ENCODE measurements at regions not wholly inside any gene's neighbourhood (a gene's known extent, or its start where the extent isn't known, plus 50 kb on each side); places are given as distances from the start of the nearest gene placed in this dataset.

DNA sequence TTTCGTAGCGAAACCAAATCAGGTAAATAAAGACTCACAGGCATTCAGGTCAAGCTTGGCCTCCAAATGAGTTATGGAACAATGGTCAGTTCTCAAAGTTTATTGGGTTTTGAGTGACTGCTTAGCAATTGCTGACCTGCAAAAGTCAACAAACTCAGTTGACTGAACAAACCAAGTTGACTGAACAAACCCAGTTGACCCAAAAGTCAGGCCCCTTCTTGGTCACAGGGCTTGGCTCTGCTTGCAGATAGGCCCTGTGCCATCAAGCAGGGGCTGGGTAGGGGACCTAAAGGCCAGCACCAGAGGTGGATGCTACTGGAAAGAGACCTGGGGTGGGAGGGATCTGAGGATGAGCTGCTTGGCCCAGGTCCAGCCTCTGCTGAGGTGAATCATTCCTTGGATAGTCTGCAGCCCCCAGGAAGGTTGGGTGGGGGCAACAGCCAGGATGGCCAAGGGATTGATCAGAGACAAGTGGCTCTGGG lies 64.6 kb downstream of the GADD45G start:
- H3K9me2 ChIP-seq (replicated peaks; ENCODE audit: insufficient read depth, low read length), result no peaks in the 10 kb centered on the region
- H3K9me3 ChIP-seq (ENCODE audit: insufficient read depth, low read length), result no peaks in the 10 kb centered on the region
- no peak overlapping the region for H3K9ac ChIP-seq (ENCODE audit: low read length)
- H3K27me3 ChIP-seq (ENCODE audit: low read length), result no peaks in the 10 kb centered on the region
- H3F3A ChIP-seq (ENCODE audit: insufficient read depth), result no peaks in the 10 kb centered on the region
- H3K27ac ChIP-seq (ENCODE audit: low read depth, low read length), result no peak overlapping the region
- H3K4me3 ChIP-seq (ENCODE audit: insufficient read depth, low read length, poor library complexity, severe bottlenecking), result no peak overlapping the region
- no peak overlapping the region for H2AFZ ChIP-seq (ENCODE audit: low read depth, low read length, severe bottlenecking)
- H3K79me2 ChIP-seq (ENCODE audit: insufficient read depth, low read length), result no peaks in the 10 kb centered on the region
- H4K20me1 ChIP-seq (ENCODE audit: low read depth, low read length), result no peaks in the 10 kb centered on the region
- no peak for TF ChIP-seq EZH2phosphoT487 (conservative IDR thresholded peaks at IDR 0.05; ENCODE audit: low read length)
- TF ChIP-seq, protein P1, sequence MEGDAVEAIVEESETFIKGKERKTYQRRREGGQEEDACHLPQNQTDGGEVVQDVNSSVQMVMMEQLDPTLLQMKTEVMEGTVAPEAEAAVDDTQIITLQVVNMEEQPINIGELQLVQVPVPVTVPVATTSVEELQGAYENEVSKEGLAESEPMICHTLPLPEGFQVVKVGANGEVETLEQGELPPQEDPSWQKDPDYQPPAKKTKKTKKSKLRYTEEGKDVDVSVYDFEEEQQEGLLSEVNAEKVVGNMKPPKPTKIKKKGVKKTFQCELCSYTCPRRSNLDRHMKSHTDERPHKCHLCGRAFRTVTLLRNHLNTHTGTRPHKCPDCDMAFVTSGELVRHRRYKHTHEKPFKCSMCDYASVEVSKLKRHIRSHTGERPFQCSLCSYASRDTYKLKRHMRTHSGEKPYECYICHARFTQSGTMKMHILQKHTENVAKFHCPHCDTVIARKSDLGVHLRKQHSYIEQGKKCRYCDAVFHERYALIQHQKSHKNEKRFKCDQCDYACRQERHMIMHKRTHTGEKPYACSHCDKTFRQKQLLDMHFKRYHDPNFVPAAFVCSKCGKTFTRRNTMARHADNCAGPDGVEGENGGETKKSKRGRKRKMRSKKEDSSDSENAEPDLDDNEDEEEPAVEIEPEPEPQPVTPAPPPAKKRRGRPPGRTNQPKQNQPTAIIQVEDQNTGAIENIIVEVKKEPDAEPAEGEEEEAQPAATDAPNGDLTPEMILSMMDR (IDR thresholded peaks at IDR 0.05; ENCODE audit: insufficient read depth, low read length, poor library complexity, severe bottlenecking), result no peak
- no peak overlapping the region for H3K4me2 ChIP-seq (ENCODE audit: low read depth, low read length, poor library complexity, severe bottlenecking)
- no peaks in the 10 kb centered on the region for H3K36me3 ChIP-seq (ENCODE audit: low read length)

DNA sequence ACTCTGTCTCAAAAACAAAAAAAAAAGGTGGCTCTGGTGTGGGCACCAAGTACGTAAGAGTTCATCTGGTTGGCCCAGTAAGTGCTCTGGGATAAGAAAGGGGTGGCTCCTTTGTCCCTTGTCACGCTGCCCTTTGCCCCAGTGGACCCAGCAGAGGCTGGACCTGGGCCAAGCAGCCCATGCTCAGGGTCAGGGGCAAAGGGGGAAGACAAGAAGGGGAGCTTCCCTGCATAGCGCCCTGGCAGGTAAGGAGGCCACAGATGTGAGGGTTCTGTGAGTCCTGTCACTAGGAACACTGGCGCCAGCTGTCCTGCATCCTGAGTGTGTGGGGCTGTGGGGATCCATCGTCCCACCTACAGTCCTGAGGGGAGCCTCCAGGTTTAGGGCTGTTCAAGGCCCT lies 65.3 kb downstream of the GADD45G start:
- TF ChIP-seq EZH2phosphoT487 (conservative IDR thresholded peaks at IDR 0.05; ENCODE audit: low read length), result no peak
- TF ChIP-seq, protein P1 (IDR thresholded peaks at IDR 0.05; ENCODE audit: insufficient read depth, low read length, poor library complexity, severe bottlenecking), result no peak
- Histone ChIP-seq H3K27ac (ENCODE audit: low read depth, low read length) (no peak overlapping the region), H4K20me1 (ENCODE audit: low read depth, low read length) (no peaks in the 10 kb centered on the region), H3K4me3 (ENCODE audit: insufficient read depth, low read length, poor library complexity, severe bottlenecking) (no peak overlapping the region), H3F3A (ENCODE audit: insufficient read depth) (no peaks in the 10 kb centered on the region), H3K9me3 (ENCODE audit: insufficient read depth, low read length) (no peaks in the 10 kb centered on the region), H3K79me2 (ENCODE audit: insufficient read depth, low read length) (no peaks in the 10 kb centered on the region), H3K4me2 (ENCODE audit: low read depth, low read length, poor library complexity, severe bottlenecking) (no peak overlapping the region), H3K9ac (ENCODE audit: low read length) (no peak overlapping the region), H2AFZ (ENCODE audit: low read depth, low read length, severe bottlenecking) (no peak overlapping the region), H3K36me3 (ENCODE audit: low read length) (no peaks in the 10 kb centered on the region), H3K9me2 (replicated peaks; ENCODE audit: insufficient read depth, low read length) (no peaks in the 10 kb centered on the region), H3K27me3 (ENCODE audit: low read length) (no peaks in the 10 kb centered on the region)

DNA sequence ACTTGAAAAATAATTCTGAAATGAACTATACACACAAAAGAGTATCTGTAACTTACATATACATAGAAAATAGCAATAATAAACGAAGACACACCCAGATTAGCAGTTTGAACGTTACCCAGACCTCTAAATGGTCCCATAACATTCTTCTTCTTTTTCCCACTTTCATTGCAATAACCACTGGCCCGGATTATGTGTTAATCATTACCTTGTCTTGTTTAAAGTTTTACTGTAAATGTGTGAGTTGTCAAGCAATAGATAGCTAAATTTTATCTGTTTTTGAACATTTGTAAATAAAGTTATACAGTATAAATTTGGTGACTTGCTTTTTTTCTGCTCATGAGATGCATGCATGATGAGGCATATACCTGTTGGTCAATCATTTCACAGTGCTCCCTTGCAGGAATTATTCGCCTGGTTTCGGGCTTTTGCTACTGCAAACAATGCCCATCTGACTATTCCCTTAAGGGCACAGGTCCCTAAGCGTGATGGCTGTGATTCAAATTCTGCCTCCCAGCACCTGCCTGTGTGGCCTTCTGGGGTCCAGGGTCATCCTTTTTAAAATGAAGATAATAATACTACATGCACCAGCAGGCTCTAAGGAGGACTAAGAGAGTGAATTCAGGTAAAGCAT lies 66.1 kb downstream of the GADD45G start:
- H3K27ac ChIP-seq (ENCODE audit: low read depth, low read length), result no peak overlapping the region
- H3K36me3 ChIP-seq (ENCODE audit: low read length), result no peaks in the 10 kb centered on the region
- no peaks in the 10 kb centered on the region for H3F3A ChIP-seq (ENCODE audit: insufficient read depth)
- no peak overlapping the region for H2AFZ ChIP-seq (ENCODE audit: low read depth, low read length, severe bottlenecking)
- H3K9ac ChIP-seq (ENCODE audit: low read length), result no peak overlapping the region
- no peaks in the 10 kb centered on the region for H3K9me3 ChIP-seq (ENCODE audit: insufficient read depth, low read length)
- H3K79me2 ChIP-seq (ENCODE audit: insufficient read depth, low read length), result no peaks in the 10 kb centered on the region
- TF ChIP-seq EZH2phosphoT487 (conservative IDR thresholded peaks at IDR 0.05; ENCODE audit: low read length), result no peak
- TF ChIP-seq, protein P1 (IDR thresholded peaks at IDR 0.05; ENCODE audit: insufficient read depth, low read length, poor library complexity, severe bottlenecking), result no peak
- H3K9me2 ChIP-seq (replicated peaks; ENCODE audit: insufficient read depth, low read length), result no peaks in the 10 kb centered on the region
- H3K4me2 ChIP-seq (ENCODE audit: low read depth, low read length, poor library complexity, severe bottlenecking), result no peak overlapping the region
- H3K4me3 ChIP-seq (ENCODE audit: insufficient read depth, low read length, poor library complexity, severe bottlenecking), result no peak overlapping the region
- no peaks in the 10 kb centered on the region for H4K20me1 ChIP-seq (ENCODE audit: low read depth, low read length)
- no peaks in the 10 kb centered on the region for H3K27me3 ChIP-seq (ENCODE audit: low read length)

All from SU-DHL-6 (cell line).